K562 (cell line): ENCODE measurements at regions not wholly inside any gene's neighbourhood (a gene's known extent, or its start where the extent isn't known, plus 50 kb on each side); places are given as distances from the start of the nearest gene placed in this dataset.

Experiments
- CTCF ChIP-seq, 3 experiments: IDR thresholded peaks in 2 of 3; conservative IDR thresholded peaks in 1 of 3; 2 replicates each; pipeline ENCODE4 v1.5.1; 2011 to 2012; ENCODE audit warnings: low read length in 3 of 3, mild to moderate bottlenecking in 3 of 3, control low read depth in 2 of 3, improper control_type of control experiment in 1 of 3, inconsistent platforms in 1 of 3, low read depth in 1 of 3, mixed read lengths in 1 of 3, moderate library complexity in 1 of 3; ENCODE audit not compliant: insufficient read depth in 2 of 3
- EGR1 ChIP-seq: fragments of 450-650 bp; conservative IDR thresholded peaks from 2 replicates; pipeline ENCODE4 v1.6.1; 2017; ENCODE audit warnings: mild to moderate bottlenecking
- ESRRA ChIP-seq: fragments of 450-650 bp; IDR thresholded peaks from 2 replicates; pipeline ENCODE4 v1.6.1; 2014; ENCODE audit warnings: low read depth, mild to moderate bottlenecking, moderate library complexity, borderline replicate concordance
- HNRNPLL ChIP-seq: fragments of 200-400 bp; formaldehyde crosslinking; IDR thresholded peaks from 2 replicates; pipeline ENCODE4 v1.6.1; 2017; ENCODE audit warnings: low read length, low read depth, mild to moderate bottlenecking; ENCODE audit not compliant: poor library complexity, severe bottlenecking
- RAD21 ChIP-seq, 2 experiments: fragments of 250-450 bp in 1 of 2; fragments of 450-650 bp in 1 of 2; sonication (Bioruptor Pico) in 1 of 2; formaldehyde crosslinking in 1 of 2; IDR thresholded peaks in 1 of 2; conservative IDR thresholded peaks in 1 of 2; 2 replicates each; pipeline versions ENCODE4 v1.4.0 to v1.8.0; 2020 to 2022; ENCODE audit warnings: mild to moderate bottlenecking in 2 of 2, moderate library complexity in 1 of 2
- SP2 ChIP-seq: IDR thresholded peaks from 2 replicates; pipeline ENCODE4 v1.6.1; 2011; ENCODE audit warnings: mild to moderate bottlenecking, low read depth, low read length, moderate library complexity; ENCODE audit not compliant: poor library complexity, severe bottlenecking; ENCODE audit errors: extremely low read depth
- ZNF134 ChIP-seq: fragments of 250-450 bp; sonication (Bioruptor Pico); conservative IDR thresholded peaks from 2 replicates; pipeline ENCODE4 v1.4.0; 2020
- ZNF232 ChIP-seq: sonication (generic); formaldehyde crosslinking; IDR thresholded peaks from 2 replicates; pipeline ENCODE4 v1.8.0; 2022; ENCODE audit warnings: mild to moderate bottlenecking, missing genetic modification reagents
- ZNF57 ChIP-seq: fragments of 450-650 bp; formaldehyde crosslinking; IDR thresholded peaks from 2 replicates; pipeline ENCODE4 v1.4.0; 2020; ENCODE audit warnings: mild to moderate bottlenecking, moderate library complexity

- no peak for TF ChIP-seq HNRNPLL
- no peak for TF ChIP-seq RAD21 (CRISPR knock-in tag; conservative IDR thresholded peaks at IDR 0.05 in 1 of 2, IDR thresholded peaks at IDR 0.05 in 1 of 2)
- TF ChIP-seq CTCF (IDR thresholded peaks at IDR 0.05 in 2 of 3, conservative IDR thresholded peaks at IDR 0.05 in 1 of 3; ENCODE audit: insufficient read depth in 2 of 3, low read depth in 1 of 3, low read length in 3 of 3) = no peak
- TF ChIP-seq EGR1 = no peak
- no peak for TF ChIP-seq SP2
- no peak for TF ChIP-seq ESRRA
- TF ChIP-seq ZNF232 (CRISPR knock-in tag) = no peak
- no peak for TF ChIP-seq ZNF134 (CRISPR knock-in tag)
- TF ChIP-seq ZNF57 = no peak
Measured at GRCh38 chr2:240325016-240326007, 110.2 kb upstream of the GPC1 start.
